ENCODE measurements at regions not wholly inside any gene's neighbourhood (a gene's known extent, or its start where the extent isn't known, plus 50 kb on each side); places are given as distances from the start of the nearest gene placed in this dataset.

GRCh38 chr14:44863271-44863670 is 98.5 kb downstream of the KLHL28 start:
- Histone ChIP-seq H3K79me2 (ENCODE audit: insufficient read depth, low read length) (no peaks in the 10 kb centered on the region), H4K20me1 (ENCODE audit: insufficient read depth, low read length) (no peaks in the 10 kb centered on the region), H3K27me3 (ENCODE audit: control insufficient read depth in 1 of 2, insufficient read depth in 2 of 2, low read length in 2 of 2) (no peaks in the 10 kb centered on the region), H2AFZ (ENCODE audit: low read length) (no peak overlapping the region), H3K27ac (ENCODE audit: extremely low read length, insufficient read depth, low read length) (no peak overlapping the region), H3K4me3 (replicated peaks in 1 of 3; ENCODE audit: insufficient read depth in 1 of 3, low read depth in 2 of 3, low read length in 3 of 3) (no peak overlapping the region), H3K4me2 (ENCODE audit: low read depth, low read length) (no peak overlapping the region), H3K36me3 (replicated peaks in 1 of 2; ENCODE audit: control insufficient read depth in 1 of 2, insufficient read depth in 2 of 2, low read length in 2 of 2) (no peaks in the 10 kb centered on the region), H3K9me3 (ENCODE audit: low read length) (no peaks in the 10 kb centered on the region), H3K9ac (ENCODE audit: insufficient read depth, low read depth, low read length) (no peak overlapping the region), H3K4me1 (ENCODE audit: insufficient read depth, low read length) (no peaks in the 10 kb centered on the region)
- BruUV-seq (replicated peaks), result no TSS peak
- no peak for FAIRE-seq
- 33% methylated on average over 3 of the region's 3 CpGs for WGBS (ENCODE audit: low lambda C conversion rate)
- POLR2A ChIA-PET, result no interaction called here
- no peak for DNase-seq (ENCODE audit: low spot score)
- no peak for ATAC-seq
- intact Hi-C loops (cut with micrococcal nuclease; ENCODE audit: unreplicated experiment), result no loop called here
- in situ Hi-C loops (cut with HindIII; ENCODE audit: extremely low pct_ligation_motif_present, low pct_unique_long_range_greater_than_20kb), result no loop called here
- CTCF ChIA-PET (ENCODE audit: low intra/inter-chr PET ratio, low total read pairs), result no interaction called here
- TF ChIP-seq PRDM10 (CRISPR knock-in tag; IDR thresholded peaks at IDR 0.05; ENCODE audit: low read depth) (no peak), CBX1 (IDR thresholded peaks at IDR 0.05; ENCODE audit: low read depth) (no peak), ZIK1 (CRISPR knock-in tag; IDR thresholded peaks at IDR 0.05; ENCODE audit: borderline replicate concordance, low read depth) (no peak), ZNF329 (CRISPR knock-in tag; IDR thresholded peaks at IDR 0.05; ENCODE audit: low read depth) (no peak), ZNF468 (CRISPR knock-in tag; IDR thresholded peaks at IDR 0.05) (no peak), ZNF205 (CRISPR knock-in tag; IDR thresholded peaks at IDR 0.05) (no peak), ZNF543 (CRISPR knock-in tag; IDR thresholded peaks at IDR 0.05) (no peak), ZNF652 (CRISPR knock-in tag; IDR thresholded peaks at IDR 0.05; ENCODE audit: borderline replicate concordance, low read depth) (no peak), KLF11 (CRISPR knock-in tag; IDR thresholded peaks at IDR 0.05) (no peak), MEIS2 (CRISPR knock-in tag; IDR thresholded peaks at IDR 0.05) (no peak), ZNF646 (CRISPR knock-in tag; IDR thresholded peaks at IDR 0.05) (no peak), ZKSCAN1 (IDR thresholded peaks at IDR 0.05; ENCODE audit: low read length) (no peak), ZBTB4 (CRISPR knock-in tag; IDR thresholded peaks at IDR 0.05; ENCODE audit: borderline replicate concordance) (no peak)

Data from HepG2 (cell line).